T-helper 1 cell (primary cell): ENCODE measurements at regions not wholly inside any gene's neighbourhood (a gene's known extent, or its start where the extent isn't known, plus 50 kb on each side); places are given as distances from the start of the nearest gene placed in this dataset.
"Not testable (repeated sequence)": the region's sequence is repeated elsewhere in the genome, so short reads cannot be mapped to it uniquely, and the experiment has no call there.

Experiments used
- DNase-seq, 5 donors: peaks; one replicate each; pipeline ENCODE4 v3.0.0-alpha.2; 2012 to 2020

DNA sequence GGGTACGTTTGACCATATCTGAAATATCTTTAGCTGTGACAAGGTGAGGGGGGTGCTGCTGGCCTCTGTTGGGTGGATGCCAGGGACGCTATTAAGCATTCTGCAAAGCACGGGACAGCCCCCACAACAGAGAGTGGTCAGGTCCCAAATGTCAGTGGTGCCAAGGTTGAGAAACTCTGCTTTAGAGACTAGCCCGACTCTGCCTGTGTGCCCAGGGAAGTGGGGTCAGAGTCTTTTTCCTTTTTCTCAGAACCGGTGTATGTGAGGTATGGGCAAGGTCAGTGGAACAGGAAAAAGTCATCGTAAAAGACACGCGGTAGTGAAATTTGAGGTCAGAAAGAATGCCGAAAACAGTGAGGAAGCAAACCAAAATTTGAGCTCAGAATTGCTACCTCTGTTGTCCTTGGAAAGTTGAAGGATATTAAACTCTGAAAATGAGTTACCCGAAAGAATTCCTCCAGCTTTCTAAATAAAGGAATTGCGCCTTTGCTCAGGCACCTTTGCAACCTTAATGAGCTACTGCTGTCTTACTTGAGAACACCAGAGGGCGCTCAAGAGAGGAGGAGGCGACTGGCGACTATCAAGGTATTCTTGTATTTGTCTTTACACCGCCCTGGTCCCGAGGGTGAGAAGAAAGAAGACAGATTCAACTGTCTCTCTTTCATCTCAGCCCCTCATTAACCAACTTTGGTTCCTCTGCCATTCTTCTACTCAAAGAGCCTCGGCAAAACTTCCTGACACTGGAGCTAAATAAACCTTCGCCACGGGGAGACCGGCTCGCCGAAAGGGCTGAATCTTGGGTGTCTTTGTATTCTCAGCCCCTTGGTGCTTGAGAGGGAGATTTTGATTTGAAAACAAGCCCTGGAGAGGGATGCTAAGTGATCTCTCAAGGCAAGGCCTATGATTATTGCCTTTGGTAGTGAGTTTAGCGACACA lies 85.4 kb upstream of the OLIG2 start:
- DNase-seq, result peak in 3 of 5 donors; percentile 6 to 47 (median 30)

DNA sequence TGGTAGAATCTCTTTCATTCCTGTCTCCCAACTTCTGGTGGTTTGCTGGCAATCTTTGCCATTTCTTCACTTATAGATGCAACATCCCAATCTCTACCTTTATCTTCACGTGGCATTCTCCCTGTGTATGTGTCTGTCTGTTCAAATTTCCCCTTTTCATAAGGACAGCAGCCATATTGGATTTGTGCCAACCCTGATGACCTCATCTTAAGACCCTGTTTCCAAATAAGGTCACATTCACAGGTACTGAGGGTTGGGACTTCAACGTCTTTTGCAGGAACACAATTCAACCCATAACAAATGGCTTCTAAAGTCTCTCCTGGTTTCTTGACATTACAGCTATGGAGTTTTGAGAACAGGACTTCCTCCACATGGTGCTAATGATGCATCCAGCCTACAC lies 84.5 kb upstream of the OLIG2 start:
- DNase-seq, result no peak

DNA sequence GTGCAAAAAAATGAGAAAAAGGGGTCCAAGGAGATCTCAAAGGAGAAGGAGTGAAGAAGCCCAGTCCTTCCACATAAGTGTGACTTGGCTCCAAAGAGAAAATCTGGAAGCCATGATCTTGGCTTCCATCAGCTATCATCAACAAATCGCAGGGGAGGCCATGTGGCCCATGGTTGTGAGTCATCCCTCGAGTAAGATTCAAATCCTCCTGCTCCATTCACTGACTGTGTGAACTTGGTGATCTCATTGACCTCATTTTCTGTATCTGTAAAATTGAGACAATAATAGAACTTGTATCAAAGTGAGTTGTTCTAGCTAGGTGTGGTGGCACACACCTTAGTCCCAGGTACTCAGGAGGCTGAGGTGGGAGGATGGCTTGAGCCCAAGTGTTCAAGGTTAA lies 79.1 kb upstream of the OLIG2 start:
- no peak for DNase-seq

DNA sequence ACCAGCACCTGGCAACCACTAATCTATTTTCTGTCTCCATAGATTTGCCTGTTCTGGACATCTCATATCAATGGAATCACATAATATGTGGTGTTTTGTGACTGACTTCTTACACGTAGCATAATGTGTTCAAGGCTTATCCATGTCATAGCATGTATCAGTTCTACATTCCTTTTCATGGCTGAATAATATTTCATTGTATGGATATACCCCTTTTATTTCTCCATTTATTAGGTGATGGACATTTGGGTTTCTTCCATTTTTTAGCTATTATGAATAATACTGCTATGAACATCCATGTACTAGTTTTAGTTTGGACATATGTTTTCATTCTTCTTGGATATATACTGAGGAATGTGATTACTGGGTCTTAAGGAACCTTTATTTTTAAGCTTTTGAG lies 78.0 kb upstream of the OLIG2 start:
- DNase-seq, result no peak

DNA sequence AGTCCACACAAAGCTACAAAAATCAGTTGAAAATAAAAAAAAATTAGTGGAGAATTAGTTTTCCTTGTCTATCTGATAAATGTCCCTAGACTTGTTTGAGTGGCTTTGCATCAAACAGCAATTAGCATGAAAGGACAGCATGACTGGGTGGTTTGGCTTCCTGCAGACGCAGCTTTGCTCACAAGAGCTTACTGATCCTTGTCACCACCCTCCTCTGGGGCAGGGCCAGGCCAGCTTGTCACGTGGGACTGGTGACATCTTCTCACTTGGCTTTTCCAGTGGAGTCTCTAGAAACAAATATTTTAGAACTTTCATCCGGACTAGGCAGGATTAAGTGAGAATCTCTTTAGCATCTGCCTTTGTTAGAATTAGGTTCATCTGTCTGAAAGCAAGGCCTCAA lies 76.0 kb upstream of the OLIG2 start:
- no peak for DNase-seq

DNA sequence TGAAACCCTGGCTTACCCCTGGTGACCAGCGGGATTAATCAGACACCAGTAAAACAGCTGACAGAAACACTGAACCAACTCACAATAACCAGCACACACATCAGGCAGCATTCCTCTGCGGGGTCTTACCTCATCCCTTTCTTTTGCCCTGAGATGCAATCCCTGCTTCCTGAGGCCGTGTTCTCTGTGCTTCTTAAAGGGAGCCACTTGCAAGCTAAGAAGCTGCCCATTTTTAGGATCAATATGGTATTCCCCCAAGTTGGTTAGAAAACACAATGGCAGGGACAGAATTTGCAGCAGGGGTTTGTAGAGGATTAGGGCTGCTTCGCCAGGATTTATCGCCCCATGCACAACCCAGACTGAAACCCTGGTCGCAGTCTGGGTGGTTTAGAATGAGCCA lies 74.7 kb upstream of the OLIG2 start:
- DNase-seq, result no peak

DNA sequence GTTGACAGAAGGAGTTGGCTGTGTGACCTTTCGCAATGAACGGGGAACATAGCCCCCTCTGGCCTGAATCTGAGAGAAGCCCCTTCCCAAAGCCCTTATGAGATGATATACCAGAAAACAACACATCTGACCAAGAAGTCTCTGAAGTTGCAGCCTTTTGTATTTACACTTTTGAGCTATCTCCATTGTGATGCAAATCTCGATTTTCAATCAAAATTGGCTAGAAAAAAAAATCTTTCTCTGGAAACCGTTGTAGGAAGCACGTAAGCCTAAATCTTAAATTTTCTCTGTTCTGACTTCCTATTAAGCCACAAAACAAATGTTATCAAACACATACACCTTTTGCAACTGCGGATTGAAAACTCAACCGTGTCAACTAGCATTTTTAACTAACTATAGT lies 71.4 kb upstream of the OLIG2 start:
- DNase-seq, result no peak

DNA sequence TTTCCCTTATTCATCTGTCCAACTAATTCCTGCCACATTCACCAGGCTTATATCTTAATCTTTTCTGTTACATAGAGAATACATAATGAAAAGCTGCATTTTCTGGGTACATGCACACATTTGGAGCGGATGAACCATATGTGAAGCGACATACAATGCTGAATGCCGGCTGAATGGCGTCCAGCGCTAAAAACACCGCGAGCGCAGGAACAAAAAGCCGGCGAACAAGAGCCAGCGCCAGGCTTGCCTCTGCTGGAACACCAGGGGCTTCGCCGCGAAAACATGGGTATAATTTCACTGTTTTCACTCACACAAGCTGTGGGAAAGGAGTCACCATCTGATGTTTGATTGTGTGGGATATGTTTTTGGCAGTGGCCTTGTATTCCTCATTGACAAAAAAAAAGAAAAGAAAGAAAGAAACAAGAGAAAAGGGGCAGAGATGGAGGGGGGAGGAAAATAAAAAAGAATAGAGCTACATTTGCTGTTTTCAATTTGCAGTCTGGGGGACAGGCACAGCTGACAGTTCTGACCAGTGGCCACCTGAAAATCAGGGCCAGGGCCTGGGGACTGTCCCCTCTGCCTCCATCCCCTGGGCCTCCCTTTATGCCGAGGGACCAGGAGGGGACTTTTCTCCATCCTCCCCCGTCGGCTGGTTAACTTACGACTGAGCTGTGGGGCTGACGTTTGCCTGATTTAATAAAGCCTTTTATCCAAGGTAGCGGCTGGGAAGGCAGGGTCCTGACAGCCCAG lies 70.2 kb upstream of the OLIG2 start:
- DNase-seq, result no peak

DNA sequence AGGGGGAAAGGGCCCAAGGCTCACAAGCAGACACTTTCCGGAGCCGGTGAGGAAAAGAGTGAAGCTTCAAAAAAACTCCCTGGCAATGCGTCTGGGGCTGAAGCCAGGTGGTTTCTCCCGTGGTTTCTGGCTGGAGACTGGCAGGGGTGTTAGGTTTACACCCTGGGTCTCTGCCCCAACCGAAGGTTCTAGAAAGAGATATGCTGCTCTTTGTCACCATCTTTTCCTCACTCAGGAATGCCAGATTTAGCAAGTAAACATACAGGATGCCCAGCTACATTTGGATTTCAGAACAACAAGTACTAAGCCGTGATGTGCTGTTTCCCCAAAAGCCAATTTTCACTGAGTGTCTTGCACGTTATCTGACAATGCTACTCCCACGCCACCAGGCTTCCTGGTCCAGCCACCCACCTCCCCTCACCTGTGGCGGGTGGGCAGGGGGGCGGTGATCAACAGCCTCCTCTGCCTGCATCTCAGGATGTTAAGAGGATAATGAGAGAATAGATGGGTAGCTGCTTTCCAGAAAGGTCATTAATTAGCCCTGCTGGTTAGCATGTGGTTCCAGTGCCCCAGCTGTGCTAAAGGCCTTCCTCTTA lies 69.6 kb upstream of the OLIG2 start:
- no peak for DNase-seq

DNA sequence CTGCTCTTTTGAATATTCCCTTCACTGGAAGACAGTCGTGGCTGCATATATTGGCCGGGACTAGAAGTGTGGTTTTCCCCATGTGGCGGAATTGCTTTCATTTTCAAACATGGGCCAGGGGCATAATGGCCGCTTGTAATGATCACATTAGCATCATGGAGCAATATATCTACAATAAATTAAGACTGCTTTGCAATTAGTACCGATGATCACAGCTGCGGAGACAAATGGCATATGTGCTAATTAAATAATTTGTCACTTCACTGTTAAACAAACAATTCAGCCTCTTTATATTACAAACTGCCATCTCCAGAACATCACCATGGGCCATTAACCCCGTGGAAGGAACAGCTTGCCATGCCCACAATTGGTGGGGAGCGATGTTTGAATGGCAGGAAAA lies 68.2 kb upstream of the OLIG2 start:
- DNase-seq, result no peak

DNA sequence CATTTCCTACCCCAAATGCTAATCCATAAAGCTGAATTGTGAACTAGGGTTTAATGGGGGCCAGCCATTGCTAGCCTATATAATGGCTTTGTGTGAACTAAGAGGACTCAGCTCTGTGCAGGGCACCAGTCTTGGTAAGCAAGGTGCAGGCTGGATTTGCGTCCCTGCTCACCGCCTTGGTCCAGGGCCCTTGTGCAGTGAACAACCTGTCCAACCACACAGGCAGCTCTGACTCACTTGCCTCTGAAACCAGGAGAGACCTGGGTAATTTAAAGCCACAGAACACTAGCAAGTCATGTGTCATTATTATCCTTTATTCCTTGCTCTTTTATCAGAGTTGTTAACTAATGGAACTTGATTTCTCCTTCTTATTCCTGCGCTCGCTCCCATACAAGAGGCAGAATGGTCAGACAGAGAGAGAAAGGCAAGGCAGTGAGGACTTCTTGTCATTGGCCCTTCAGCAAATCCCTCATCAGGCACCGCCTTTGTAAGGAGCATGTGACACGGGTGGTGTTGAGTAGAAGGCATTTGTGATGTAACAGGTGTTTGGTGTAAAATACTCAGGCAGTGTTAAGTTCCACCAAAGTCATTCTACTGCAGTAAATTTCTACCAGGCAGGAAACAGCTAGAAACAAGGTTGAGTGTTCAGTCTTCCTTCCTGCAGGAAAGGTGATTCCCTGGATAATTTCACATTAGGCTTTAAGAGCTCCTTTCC lies 67.3 kb upstream of the OLIG2 start:
- DNase-seq, result no peak

DNA sequence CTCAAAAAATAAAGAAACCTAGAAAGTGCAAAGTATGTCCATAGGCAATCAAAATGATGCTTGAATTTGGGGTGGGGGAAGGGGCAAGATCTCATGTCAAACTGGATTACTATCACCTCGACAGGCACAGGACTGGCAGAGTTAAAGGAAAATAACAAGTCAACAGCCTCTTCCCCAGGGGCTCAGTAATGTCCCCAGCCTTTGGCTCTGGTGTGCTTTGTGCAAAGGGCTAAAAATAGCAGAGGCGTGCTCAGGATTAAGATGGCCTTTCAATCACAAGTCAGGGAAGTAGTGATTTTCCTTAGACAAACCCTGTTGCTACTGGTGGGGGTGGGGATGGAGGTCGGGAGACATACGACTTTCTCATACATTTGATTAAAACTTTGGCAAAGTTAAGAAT lies 63.5 kb upstream of the OLIG2 start:
- no peak for DNase-seq

DNA sequence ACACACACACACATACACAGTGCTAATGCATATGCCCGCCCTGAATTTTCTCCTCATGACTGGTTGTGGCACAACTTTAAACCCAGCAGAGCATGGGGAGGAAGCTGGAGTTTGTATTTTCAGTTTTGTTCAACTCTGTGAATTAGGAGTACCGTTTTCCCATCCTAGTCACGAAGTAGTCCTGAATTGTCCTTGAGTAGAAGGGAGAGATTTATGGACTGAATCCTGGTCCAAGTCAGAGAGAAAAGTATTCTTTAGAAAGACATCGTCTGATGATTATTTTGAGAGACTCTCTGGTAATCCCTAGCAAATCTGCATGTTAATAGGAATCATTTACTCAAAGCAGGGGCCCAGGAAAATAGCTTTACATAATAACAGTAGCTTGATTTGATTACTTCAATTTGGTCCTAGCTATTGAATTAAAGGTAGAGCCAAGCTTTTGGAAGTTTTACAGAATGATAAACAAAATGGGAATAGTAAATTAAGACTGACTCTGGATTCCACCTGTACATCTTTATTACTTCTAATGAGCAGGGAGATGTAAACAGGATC lies 60.5 kb upstream of the OLIG2 start:
- DNase-seq, result no peak

DNA sequence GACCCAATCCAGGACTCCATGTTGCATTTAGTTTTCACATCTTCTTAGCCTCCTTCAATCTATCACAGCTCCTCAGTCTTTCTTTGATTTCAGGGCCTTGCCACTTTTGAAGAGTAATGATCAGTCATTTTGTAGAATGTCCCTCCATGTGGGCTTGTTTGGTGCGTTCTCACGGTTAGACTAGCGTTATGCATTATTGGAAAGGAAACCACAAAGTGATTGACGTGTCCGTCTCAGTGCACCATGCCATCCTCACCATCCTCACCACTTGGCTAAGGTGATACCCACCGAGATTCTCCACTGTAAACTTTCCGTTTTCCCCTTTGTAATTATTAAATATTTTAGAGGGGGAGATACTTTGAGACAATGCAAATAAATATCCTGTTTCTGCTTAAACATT lies 59.6 kb upstream of the OLIG2 start:
- no peak for DNase-seq

DNA sequence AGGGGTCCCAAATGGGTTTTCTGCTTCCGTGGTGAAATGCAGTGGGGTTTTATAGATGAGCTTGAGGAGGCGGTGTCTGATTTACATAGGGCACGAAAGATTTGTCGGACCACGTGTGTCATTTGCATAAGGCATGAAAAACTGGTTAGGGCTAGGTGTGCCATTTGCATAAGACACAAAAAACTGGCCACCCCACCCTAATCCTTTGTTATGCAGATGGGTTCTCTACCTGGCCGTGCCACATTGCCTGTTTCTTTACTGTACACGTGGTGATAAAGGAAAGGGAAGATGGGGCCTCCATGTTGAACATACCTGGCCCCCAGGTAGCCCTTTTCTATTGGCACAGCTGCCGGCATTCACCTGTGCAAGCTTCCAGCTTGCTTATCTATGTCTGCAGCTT lies 57.6 kb upstream of the OLIG2 start:
- DNase-seq, result not testable (repeated sequence)

DNA sequence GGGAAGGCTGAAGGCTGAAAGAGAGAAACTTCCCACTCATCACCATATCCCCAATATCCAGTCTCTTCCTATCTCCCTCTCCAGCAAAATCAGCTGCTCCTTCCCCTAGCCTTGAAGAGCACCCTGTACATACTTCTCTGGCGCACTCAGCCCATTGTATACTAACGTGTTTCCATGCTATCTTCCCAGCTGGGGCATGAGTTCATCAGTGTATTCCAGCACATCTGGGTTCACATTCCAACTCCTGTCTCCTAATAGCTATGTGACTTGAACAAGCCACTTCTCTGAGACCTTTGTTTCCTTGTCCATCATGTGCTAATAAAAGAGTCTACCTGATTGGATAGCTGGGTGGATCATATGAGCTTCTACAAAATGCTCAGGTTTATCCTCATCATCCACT lies 51.1 kb upstream of the OLIG2 start:
- no peak for DNase-seq

DNA sequence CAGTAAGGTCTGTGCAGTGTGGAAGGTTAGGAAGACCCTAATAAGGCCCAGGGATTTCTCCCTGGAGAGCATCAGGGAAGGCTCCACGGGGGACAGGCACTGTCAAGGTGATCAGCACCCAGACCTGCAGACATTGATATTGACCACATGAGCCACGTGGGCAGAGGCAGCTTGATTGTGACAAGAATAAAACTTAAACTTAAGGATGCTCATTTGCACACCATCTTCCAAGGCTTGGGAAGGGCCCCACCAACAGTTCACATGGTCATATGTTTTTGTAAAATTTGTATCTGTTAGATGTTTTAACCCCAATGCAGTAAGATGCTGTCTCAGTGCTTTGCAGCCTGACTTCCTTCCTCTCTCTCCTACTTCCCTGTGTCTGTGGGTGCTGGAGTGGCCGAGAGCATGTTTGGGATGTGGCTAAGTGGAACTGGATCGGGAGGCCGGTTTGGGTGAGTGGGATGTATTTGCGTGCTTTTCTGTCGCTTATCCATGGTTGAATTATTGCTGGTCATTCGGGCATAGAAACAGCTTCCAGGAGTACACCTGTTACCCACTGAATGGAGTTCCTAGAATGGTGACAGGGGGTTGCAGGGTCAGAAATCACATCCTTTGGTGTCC lies 49.8 kb upstream of the OLIG2 start:
- no peak for DNase-seq
